Germinal center (tissue), 1 donor: ENCODE measurements at regions not wholly inside any gene's neighbourhood (a gene's known extent, or its start where the extent isn't known, plus 50 kb on each side); places are given as distances from the start of the nearest gene placed in this dataset.
A peak's percentile ranks its signal among the peaks of the same experiment; 100 is the strongest.

Experiments used
- DNase-seq: peaks from one replicate; pipeline ENCODE4 v3.0.0; 2012; ENCODE audit warnings: mixed read lengths, low spot score

DNA sequence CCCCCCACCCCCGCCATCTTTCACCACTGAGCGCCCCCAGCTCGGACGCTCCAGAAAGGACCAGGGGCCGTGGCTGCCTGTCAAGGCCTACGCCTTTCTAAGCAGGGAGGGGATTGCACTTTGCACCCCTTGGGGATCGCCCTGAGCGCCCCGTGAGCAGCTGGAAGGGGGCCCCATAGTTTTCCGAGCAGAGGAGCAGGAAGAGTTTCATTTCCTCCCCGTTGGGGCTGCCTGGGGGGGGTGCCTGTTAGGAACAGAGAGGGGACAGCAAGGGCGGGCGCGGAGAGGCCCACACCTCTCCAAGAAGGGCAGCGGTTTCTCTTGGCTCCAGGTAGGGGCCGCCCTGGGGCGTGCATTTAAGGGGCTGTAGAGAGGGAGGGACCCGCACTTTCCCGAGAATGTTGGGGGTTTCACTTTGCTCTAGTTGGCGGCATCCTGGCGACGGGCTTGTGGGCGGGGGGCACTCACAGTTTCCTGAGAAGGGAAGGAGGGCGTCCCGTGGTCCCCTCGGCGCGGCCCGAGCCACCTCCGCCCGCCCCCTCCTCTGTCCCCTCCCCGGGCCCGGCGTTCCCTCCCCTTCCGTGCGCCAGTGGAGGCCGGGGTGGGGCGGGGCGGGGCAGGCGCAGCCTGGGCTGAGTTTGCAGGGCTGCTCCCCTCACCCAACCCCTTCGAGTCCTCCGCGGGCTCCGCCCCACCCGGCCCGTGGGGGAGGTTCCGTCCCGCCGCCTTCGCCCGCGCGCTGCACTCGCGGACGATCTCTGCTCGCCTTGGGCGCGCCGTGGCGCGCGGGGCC, 82.3 kb upstream of the CD99 start:
- peak; percentile 92 for DNase-seq

DNA sequence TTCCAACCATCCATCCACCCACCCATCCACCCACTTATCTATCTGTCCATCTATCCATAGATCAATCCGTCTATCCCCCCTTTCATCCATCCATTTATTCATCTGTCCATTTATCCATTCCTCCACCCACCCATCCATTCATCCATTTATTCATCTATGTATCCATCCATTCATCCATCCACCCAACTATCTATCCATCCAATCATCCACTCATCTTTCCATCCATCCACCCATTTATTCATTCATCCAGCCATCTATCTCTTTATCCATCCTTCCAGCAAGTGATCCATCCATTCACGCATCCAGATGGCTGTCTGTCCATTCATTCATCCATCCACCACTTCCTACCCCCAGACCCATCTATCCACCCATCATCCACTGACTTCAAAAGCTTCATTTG, 84.0 kb upstream of the CD99 start:
- DNase-seq = no peak

DNA sequence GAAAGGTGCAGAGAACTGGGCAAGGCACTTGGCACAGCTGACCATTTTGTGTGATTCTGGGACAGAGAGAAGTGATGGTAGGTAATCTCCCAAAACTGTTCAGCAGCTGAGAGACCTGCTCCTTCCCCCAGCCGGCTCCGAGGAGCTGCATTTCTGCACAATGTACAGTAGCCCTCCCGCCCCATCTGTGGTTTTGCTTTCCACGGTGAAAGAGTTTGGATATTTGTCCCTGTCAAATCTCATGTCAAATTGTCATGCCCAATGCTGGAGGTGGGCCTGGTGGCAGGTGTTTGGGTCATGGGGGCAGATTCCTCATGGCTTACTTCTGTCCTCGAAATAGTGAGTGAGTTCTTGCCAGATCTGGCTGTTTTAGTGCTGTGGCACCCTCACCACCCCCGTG, 90.5 kb upstream of the CD99 start:
- DNase-seq = no peak

DNA sequence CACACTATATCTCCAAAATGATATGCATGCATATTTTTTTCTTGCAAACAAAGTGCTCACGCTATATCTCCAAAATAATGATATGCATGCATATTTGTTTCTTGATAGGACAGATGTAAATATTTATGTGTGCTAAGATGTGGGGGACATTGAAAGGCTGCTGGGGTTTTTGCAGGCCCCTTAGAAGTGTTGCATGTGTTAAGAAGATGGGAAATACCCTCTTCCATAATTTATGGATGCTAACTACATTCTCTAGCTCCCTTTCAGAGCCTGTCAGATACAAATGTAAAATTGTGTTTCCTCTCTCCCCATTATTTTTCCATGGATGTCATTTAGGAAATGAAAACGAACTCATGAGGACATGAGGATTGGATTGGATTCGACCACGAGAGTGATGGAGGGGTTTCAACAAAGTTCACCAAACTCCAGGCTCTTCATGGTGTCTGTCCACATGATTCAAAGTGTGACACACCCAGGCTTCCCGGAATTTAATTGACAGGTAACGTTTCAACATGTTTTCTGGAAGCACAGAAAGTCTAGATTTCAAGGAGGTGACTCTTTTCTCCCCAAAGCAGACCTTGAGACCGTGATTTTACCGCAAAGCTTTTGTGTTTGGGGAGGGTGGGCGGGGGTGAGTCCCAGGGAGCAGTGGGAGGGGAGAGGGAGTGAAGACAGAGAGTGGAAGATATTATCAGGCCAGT, 94.4 kb upstream of the CD99 start:
- DNase-seq = no peak

DNA sequence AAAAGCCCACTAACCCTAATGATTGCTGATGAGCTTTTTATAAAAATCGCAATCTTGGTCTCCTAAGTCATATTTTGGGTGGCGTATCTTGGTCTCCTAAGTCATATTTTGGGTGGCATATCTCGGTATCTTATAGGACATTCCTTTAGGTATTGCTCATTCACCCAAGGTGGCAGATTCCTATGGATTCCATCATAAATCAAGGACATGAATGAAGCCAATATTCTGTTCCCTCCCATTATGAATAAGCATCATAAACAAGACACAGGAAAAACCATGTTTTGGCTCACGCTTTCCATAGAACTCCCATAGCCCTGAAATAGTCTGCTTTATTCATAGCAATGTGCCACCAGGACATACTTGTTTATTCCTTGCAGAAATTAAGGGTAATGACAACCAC, 95.0 kb upstream of the CD99 start:
- DNase-seq = no peak

DNA sequence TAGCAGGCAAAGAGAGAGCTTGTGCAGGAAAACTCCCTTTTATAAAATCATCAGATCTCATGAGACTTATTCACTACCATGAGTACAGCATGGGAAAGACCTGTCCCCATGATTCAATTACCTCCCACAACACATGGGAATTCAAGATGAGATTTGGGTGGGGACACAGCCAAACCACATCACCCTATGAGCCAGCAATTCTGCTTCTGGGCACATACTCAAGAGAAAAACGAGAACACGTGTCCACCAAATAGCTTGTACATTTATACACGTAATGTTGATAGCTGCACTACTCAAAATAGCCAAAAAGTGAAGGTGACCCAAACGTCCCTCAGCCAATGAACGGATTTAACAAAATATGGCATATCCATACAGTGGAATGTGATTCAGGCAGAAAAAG, 94.5 kb upstream of the DHRSX start:
- DNase-seq = no peak

DNA sequence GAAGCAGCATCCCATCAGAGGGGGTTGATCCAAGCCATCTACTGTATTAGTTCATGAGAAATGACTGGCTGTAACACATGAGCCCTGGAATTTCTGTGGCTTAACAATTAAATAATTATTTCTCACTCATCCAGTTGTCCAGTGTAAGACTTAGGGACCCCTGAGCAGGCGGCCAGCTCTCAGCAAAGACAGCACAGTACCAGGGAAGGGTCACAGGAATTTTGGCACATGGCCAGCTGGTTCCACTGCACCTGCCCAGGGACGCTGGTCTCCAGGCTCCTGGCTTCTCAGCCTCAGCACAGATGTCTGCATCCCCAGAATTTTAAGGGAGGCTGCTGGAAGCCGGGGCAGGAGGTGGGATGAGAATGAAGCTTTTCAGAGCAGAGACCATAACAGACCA, 93.7 kb upstream of the DHRSX start:
- no peak for DNase-seq

DNA sequence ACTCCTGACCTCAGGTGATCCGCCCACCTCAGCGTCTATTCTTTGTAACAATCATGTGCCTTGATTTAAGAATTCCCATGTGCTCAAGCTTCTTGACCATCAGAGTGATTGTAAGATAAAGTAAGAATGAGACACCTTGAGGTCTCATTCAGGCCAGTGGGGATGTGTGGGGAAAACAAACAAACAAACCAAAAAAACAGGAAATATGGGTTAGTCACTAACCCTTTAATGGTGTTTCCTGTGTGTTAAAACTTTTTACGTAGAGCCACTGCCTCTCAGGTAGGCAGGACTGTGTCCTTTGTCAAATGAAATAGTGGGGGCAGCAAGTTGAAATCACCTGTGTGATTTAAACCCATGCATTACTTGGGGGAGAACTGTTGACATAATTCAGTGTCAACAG, 91.5 kb upstream of the DHRSX start:
- DNase-seq = no peak

DNA sequence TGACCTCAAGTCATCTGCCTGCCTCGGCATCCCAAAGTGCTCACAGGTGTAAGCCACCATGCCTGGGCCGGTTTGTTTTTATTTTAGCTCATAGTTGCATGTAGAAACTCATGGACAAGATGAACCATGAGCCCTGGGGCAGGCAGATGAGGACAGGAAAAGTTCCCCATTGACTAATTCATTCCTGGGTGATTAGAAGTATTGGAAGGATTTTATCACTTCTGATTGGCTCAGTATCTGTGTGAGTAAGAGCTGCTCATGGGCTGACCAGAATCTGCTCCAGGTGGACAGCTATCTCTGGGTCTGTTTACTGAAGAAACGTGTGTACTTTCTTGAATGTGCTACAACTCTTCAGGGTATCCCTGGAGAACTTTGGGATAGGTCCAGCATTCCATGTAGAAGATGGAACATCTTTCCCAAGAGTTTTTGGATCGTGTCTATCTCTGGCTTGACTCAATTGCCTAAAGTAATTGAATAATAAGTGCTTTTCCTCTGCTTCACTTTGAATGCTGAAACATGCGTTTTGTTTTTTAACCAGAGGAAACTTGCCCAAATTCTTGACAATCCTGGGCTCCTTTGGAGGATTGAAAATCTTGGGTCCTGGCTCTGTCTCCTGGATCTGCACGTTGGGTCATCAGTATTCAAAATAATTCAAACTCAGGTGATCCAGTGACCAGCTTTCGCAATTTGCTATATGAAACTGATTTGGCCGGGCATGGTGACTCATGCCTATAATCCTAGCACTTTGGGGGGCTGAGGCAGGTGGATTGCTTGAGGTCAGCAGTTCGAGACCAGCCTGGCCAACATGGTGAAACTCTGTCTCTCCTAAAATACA, 88.6 kb upstream of the DHRSX start:
- DNase-seq = no peak

DNA sequence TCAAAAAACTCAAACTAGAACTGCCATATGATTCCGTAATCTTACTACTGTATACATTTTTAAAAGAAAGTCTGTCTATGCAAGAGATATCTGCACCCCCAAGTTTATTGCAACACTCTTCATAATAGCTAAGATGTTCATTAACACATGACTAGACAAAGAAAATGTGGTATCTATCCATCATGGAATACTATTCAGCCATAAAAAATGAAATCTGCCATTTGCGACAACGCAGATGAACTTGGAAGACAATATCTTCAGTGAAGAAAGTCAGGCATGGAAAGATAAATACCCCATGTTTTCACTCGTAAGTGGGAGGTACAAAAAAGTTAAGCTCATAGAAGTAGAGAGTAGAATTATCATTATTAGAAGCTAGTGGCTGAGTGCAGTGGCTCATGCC, 87.3 kb upstream of the DHRSX start:
- DNase-seq = no peak

DNA sequence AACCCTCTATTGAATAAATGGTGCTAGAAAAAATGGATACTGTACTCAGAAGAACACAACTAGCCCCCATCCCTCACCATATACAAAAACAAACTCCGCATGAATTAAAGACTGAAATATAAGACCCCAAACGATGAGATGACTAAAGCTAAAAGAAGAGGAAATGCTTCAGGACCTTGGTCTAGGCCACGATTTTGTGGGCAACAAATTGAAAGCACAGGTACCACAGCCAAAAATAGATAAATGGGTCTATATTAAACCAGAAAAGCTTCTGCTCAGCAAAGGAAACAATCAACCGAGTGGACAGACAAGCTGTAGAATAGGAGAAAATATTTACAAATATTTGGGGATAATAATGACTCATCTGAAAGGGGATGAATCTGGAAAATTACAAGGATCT, 86.4 kb upstream of the DHRSX start:
- no peak for DNase-seq

DNA sequence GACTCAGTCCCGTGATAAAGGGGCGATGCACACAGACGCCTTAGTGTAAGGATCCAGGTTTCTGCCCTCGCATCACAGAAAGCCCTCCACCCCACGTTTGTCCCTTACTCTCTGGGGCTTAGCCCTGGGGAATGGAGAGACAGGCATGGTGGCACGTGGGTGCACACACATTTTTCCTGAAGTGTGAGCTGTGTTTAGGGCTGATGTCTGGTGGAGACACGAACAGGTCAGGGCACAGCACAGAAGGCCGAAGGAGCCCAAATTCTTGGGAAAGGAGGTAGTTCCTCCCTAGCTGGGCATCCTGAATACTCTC, 84.3 kb upstream of the DHRSX start:
- no peak for DNase-seq

DNA sequence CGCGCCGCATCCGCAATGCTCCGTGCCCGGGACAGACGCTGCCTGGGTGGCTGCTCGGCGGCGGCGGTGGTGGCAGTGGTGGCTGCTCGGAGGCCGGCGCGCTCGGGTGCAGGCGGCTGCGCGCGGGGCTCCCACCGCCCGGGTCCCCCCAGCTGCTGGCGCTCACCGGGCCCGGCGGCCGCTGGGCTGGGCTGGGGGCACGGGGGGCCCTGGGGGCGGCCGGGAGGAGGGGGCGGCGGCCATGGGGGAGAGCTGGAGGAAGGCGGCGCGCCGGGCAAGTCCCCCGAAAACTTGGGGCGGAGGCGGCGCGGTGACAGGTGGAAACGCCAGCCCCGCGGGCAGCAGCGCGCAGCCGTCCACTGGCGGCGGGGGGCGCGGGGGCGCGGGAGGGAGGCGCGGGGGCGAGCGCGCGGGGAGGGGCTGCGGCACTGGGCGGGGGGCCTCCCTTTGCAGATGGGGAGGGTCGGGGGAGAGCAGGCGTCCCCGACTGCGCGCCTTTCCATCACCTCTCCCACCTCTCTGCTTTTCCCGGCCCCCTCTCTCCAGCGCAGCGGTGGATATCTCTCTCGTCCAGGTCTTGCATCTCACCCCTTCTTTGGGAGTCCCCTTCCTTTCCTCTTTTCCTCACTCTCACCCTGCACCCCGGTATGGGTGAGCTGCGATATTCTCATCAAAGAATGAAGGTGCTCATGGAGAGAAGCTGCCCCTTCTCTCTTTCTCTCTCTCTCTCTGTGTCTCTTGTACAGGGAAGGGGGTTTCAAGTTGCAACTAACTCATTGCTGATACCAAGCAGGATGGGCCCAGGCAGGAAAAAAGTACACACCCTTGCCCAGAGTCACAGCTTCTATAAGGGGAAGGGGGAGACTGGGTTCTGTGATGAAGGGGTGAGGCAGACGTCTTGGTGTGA, 83.7 kb upstream of the DHRSX start:
- DNase-seq = no peak

DNA sequence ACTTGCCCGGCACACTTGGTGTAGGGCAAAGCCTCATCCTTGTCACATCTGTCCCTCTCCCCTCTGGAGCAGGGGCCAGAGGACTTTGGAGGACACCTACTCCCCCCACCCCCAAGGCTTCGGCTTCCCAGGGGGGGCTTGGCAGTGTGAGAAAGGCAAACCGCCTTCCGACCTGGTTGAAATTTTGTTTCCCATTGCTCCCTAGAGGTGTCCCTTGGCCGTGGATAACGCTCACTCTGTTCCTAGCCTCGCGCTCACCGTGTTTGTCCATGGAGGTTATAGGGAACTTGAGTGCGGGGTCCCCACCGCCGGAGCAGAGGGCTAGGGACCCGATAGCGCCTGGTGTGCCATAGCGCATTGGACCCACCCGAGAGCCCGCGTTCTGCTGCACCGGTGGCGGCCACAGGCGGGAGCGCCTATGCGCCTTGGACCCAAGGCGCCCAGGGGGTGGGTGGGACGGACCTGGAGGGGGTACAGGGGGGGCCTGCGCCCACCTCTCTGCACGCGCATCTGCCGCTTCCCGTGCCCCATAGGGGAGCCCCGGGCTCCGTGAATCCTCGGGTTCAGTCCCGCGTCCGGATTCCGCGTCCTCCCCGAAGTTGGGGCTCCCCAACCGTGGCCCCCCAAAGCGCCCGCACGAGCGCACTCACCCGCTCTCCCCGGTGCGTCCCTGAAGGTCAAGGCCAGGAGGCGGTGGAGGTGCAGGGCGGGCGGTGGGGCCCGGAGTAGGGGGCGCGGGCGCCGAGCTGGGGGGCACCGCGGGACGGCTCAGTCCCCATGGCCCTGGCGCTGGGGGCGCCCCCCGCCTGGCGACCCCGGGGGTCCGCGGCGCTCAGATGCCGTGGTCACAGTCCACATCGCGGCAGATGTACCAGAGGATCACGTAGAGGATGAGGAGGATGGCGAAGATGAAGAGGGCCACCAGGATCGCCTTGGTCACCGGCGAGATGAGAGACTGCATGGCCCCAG, 82.7 kb upstream of the DHRSX start:
- no peak for DNase-seq

DNA sequence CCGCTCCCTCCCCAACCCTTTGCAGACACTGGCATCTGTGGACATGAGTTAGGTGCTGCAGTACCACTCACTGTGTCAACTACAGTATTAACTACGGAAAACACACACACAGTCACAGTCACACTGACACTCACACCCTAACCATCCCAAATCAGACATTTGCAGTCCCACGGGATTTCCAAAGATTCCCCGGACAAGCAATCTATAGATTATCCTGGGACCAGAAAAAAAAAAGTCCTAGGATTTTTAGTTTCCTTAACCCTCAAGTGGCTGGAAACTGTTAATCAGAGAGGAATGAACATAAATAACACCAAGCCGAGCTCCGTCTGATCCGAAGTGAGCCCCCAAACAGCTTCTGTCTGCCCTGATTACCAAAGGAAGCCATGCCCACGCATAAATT, 81.9 kb upstream of the DHRSX start:
- DNase-seq = no peak

DNA sequence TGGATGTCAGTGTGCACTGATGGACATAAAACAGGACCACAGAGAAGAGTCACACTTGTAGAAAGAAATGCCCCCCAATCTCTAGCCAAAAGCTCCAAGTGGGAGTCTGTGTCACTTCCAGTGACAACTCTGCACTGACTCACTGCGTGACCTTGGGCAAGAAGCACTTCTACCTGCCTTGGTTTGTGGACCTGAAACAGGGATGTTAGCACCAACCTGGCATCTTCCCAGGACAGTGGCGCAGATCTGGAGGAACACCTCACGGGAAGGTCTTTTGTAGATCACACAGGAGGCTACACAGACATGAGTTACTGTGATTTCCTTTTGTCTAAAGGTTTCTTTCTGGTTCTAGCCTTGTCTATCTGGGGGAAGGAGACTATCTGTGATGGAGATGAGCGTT, 80.5 kb upstream of the DHRSX start:
- DNase-seq = no peak

DNA sequence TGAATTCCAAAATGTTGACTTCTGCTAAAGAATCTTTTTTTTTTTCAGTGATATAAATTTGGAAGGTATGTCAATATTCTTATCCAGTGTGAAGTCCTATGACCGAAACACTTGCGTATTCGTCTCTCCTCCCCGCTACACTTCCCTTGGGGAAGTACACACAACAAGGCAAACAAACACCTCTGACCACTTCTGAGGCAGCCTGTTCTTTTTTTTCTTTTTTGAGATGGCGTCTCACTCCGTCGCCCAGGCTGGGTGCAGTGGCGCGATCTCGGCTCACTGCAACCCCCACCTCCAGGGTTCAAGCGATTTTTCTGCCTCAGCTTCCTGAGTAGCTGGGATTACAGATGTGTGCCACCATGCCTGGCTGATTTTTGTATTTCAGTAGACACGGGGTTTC, 78.1 kb upstream of the DHRSX start:
- DNase-seq = no peak

DNA sequence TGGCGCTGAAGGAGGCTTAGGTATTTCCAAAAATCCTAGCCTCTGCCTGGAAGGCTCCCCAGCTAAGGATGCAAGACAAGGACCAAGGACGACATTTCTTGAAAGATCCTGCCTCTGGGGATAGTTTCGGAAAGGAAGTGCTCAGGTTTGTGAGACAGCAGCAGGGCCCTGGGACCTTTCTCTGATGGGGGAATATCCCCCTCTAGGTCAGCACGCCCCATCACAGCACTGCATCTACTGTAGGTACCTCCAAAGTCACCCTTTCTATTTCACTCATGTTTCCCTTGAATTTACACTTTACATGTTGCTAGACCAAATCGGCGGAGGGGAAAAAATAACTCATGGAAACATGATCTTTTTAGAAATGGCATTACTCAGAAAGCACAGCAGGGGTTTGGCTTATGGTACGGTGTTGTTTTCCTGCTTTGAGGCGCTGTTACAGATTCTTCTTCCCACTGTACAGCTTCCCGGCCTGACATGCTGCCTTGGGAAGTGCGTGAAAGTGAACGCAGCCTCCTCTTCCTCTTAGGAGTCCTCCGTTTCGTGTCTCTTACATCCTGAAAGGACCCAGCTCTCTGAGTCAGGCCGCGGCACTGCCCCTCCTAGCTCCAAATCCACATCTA, 77.2 kb upstream of the DHRSX start:
- DNase-seq = no peak

DNA sequence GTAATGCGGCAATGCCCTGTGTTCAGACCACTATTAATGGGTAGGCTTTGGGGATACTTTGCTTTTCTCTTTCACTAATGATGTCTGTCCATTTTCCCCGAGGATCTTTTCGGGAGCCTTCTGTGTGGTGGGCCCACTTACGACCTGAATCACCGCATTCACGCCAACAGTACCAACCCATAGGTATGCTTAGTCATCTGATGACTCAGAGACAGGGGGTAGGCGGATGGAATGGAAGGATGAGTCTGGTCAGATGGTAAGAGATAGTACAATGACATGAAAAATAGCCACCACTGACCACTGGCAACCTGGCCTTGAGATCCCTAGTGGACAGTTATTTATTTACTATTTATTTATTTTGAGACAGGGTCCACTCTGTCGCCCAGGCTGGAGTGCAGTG, 76.0 kb upstream of the DHRSX start:
- DNase-seq = no peak

DNA sequence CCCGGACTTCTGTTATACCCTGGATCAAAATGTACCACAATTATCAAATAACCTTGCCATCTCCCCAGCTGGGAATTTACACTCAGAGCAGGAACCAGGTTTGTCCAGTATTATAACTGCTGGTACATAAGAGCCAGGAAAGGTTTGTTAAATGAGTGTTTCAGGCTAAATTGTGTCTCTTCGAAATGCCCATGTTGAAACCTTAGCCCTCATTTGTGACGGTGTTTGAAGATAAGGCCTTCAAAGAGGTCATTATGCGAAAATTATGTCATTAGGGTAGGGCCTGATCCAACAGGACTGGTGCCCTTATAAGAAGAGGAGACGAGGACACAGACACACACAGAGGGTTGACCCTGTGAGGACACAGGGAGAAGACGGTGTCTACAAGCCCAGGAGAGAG, 73.5 kb upstream of the DHRSX start:
- no peak for DNase-seq

DNA sequence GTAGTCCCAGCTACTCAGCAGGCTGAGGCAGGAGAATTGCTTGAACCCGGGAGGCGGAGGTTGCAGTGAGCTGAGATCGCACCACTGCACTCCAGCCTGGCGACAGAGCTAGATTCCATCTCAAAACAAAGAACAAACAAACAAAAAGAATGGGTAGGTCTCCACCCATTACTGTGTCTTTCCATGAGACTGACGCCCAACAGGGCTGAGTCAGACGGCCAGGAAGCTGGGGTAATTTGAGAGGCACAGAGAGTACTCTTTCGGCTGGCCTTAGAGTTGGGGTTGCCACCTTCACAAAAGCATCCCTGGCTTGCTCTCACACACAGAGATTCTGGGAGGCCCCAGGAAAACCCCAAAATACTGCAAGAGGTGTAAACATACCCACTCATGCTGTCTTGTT, 72.0 kb upstream of the DHRSX start:
- DNase-seq = no peak
